HepG2 (cell line): ENCODE measurements at regions not wholly inside any gene's neighbourhood (a gene's known extent, or its start where the extent isn't known, plus 50 kb on each side); places are given as distances from the start of the nearest gene placed in this dataset.

Source experiments
- ATAC-seq: fragments of 200-7000 bp; cut with Tn5 transposase; 3 replicates; pipeline ENCODE4 v1.9.1; 2020; ENCODE audit warnings: mild to moderate bottlenecking, moderate library complexity
- BruUV-seq: library from RNA; stranded (reverse); fragments of 400-500 nt; replicated peaks from 2 replicates; lab custom pipeline; 2021; lab: Mats Ljungman, UMichigan
- CTCF ChIA-PET: fragments of 300-600 bp; formaldehyde crosslinking; extraction: SDS; loops from one replicate; lab custom pipeline; 2021; ENCODE audit warnings: low total read pairs, inconsistent platforms, low intra/inter-chr PET ratio; lab: Yijun Ruan, JAX
- POLR2A ChIA-PET: fragments of 350-600 bp; sonication (Branson Sonifier 250); formaldehyde crosslinking; loops from one replicate; lab custom pipeline; 2020; ENCODE audit warnings: antibody characterized with exemption, inconsistent platforms; lab: Yijun Ruan, JAX
- DNase-seq: peaks from one replicate; pipeline ENCODE4 v3.0.0-alpha.2; 2015; ENCODE audit warnings: low spot score
- FAIRE-seq: peaks from 3 replicates; lab custom pipeline; 2011; peaks lifted over from hg19 to GRCh38; lab: Jason Lieb, UNC
- H2AFZ ChIP-seq: one replicate; pipeline ENCODE4 v1.6.1; 2011; ENCODE audit warnings: low read length, inconsistent platforms
- H3K27ac ChIP-seq: fragments of 300-600 bp; 3 replicates; pipeline ENCODE4 v1.8.0; 2011; ENCODE audit warnings: mixed run types, mild to moderate bottlenecking, mixed read lengths, low read length, inconsistent platforms; ENCODE audit not compliant: insufficient read depth; ENCODE audit errors: extremely low read length
- H3K27me3 ChIP-seq, 2 experiments: fragments of 200-600 bp in 1 of 2; 2 replicates in 1 of 2; 3 replicates in 1 of 2; pipeline versions ENCODE4 v1.6.0 to v1.8.0; 2011; ENCODE audit warnings: low read length in 2 of 2, mild to moderate bottlenecking in 2 of 2, moderate library complexity in 2 of 2, inconsistent platforms in 1 of 2; ENCODE audit not compliant: insufficient read depth in 2 of 2, control insufficient read depth in 1 of 2
- H3K36me3 ChIP-seq, 2 experiments: fragments of 200-600 bp in 1 of 2; replicated peaks in 1 of 2; 2 replicates in 1 of 2; 3 replicates in 1 of 2; pipeline versions ENCODE4 v1.5.1 to v1.8.0; 2011; ENCODE audit warnings: low read length in 2 of 2, inconsistent platforms in 1 of 2; ENCODE audit not compliant: insufficient read depth in 2 of 2, control insufficient read depth in 1 of 2
- H3K4me1 ChIP-seq: 2 replicates; pipeline ENCODE4 v1.5.1; 2012; ENCODE audit warnings: low read length, inconsistent platforms; ENCODE audit not compliant: insufficient read depth
- H3K4me2 ChIP-seq: 2 replicates; pipeline ENCODE4 v1.6.0; 2011; ENCODE audit warnings: low read depth, low read length, inconsistent platforms
- H3K4me3 ChIP-seq, 3 experiments: fragments of 200-600 bp in 1 of 3; sonication (generic), shearing (Covaris generic) in 1 of 3; replicated peaks in 1 of 3; 2 replicates each; pipeline ENCODE4 v1.5.1; 2011 to 2016; ENCODE audit warnings: low read length in 3 of 3, inconsistent platforms in 2 of 3, low read depth in 2 of 3, mild to moderate bottlenecking in 2 of 3, control low read depth in 1 of 3, mixed read lengths in 1 of 3; ENCODE audit not compliant: insufficient read depth in 1 of 3
- H3K79me2 ChIP-seq: one replicate; pipeline ENCODE4 v1.6.1; 2011; ENCODE audit warnings: low read length, inconsistent platforms; ENCODE audit not compliant: insufficient read depth
- H3K9ac ChIP-seq: 2 replicates; pipeline ENCODE4 v1.6.0; 2011; ENCODE audit warnings: mild to moderate bottlenecking, low read depth, low read length, inconsistent platforms; ENCODE audit not compliant: insufficient read depth
- H3K9me3 ChIP-seq: 2 replicates; pipeline ENCODE4 v1.5.1; 2012; ENCODE audit warnings: mild to moderate bottlenecking, low read length
- H4K20me1 ChIP-seq: 2 replicates; pipeline ENCODE4 v1.6.0; 2011; ENCODE audit warnings: inconsistent platforms, mild to moderate bottlenecking, low read length, moderate library complexity; ENCODE audit not compliant: insufficient read depth
- CEBPB ChIP-seq: IDR thresholded peaks from 2 replicates; pipeline ENCODE4 v1.6.1; 2011; ENCODE audit warnings: low read depth, low read length, improper control_type of control experiment, borderline replicate concordance
- CEBPG ChIP-seq: IDR thresholded peaks from 2 replicates; pipeline ENCODE4 v1.6.1; 2016
- DR1 ChIP-seq: sonication (generic); formaldehyde crosslinking; IDR thresholded peaks from 2 replicates; pipeline ENCODE4 v1.8.0; 2021; ENCODE audit warnings: mild to moderate bottlenecking, missing genetic modification reagents, inconsistent platforms
- GATA4 ChIP-seq: sonication (generic); IDR thresholded peaks from 2 replicates; pipeline ENCODE4 v1.6.1; 2016; ENCODE audit warnings: antibody characterized with exemption, low read depth, borderline replicate concordance
- PHB2 ChIP-seq: fragments of 450-650 bp; IDR thresholded peaks from 2 replicates; pipeline ENCODE4 v1.6.1; 2018; ENCODE audit not compliant: partially characterized antibody
- PTBP1 ChIP-seq: fragments of 200-400 bp; formaldehyde crosslinking; IDR thresholded peaks from 2 replicates; pipeline ENCODE4 v1.6.1; 2018; ENCODE audit warnings: low read length, low read depth; ENCODE audit not compliant: poor library complexity, severe bottlenecking
- ZNF577 ChIP-seq: sonication (generic); formaldehyde crosslinking; IDR thresholded peaks from 2 replicates; pipeline ENCODE4 v1.4.0; 2020; ENCODE audit warnings: mild to moderate bottlenecking, low read depth, missing genetic modification reagents, borderline replicate concordance
- ZNF709 ChIP-seq: sonication (generic); formaldehyde crosslinking; IDR thresholded peaks from 2 replicates; pipeline ENCODE4 v1.5.0; 2020; ENCODE audit warnings: mild to moderate bottlenecking, missing genetic modification reagents
- ZNF772 ChIP-seq: sonication (generic); formaldehyde crosslinking; IDR thresholded peaks from 2 replicates; pipeline ENCODE4 v1.5.0; 2020; ENCODE audit warnings: mild to moderate bottlenecking, missing genetic modification reagents
- ZSCAN21 ChIP-seq: sonication (generic); formaldehyde crosslinking; IDR thresholded peaks from 2 replicates; pipeline ENCODE4 v1.8.0; 2022; ENCODE audit warnings: mild to moderate bottlenecking, missing genetic modification reagents, moderate library complexity, borderline replicate concordance
- WGBS: methylation state at CpG from one replicate; pipeline ENCODE4 v1.1.6; 2017; ENCODE audit warnings: low lambda C conversion rate; 5-methylcytosine and 5-hydroxymethylcytosine counted together
- in situ Hi-C: cut with HindIII; loops from 2 replicates; pipeline ENCODE4 v1.10.0; 2017; ENCODE audit warnings: low pct_unique_long_range_greater_than_20kb; ENCODE audit not compliant: extremely low pct_ligation_motif_present
- intact Hi-C: fragments of 100-400 bp; cut with micrococcal nuclease; formaldehyde crosslinking; loops from one replicate; pipeline ENCODE4 v1.10.0; 2022; ENCODE audit not compliant: unreplicated experiment
- TF ChIP-seq, protein P1 (sequence below): sonication (generic); formaldehyde crosslinking; conservative IDR thresholded peaks from 2 replicates; pipeline ENCODE4 v1.8.0; 2022; ENCODE audit warnings: mild to moderate bottlenecking, moderate library complexity, missing genetic modification reagents

DNA sequence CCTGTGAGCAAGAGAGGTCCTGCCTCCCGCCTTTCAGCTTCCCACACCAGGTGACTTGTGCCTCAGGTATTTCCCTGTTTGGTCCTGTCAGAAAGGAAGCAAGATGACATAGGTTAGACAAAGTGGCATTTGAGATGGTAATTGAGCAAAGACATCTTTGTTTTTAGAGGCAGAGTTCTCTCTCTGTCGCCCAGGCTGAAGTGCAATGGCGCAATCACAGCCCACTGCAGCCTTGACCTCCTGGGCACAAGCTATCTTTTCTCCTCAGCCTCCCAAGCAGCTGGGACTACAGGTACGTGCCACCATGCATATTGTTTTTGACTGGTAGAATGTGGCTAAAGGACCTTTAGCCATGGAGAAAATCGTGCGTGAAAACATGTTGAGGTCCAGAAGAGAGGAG, 339.1 kb downstream of the FGF9 start (continued):
- no peak for TF ChIP-seq PTBP1
- TF ChIP-seq CEBPB, result peak; percentile 25; the same call in 1 of the 2 replicates
- TF ChIP-seq ZSCAN21 (CRISPR knock-in tag), result no peak

DNA sequence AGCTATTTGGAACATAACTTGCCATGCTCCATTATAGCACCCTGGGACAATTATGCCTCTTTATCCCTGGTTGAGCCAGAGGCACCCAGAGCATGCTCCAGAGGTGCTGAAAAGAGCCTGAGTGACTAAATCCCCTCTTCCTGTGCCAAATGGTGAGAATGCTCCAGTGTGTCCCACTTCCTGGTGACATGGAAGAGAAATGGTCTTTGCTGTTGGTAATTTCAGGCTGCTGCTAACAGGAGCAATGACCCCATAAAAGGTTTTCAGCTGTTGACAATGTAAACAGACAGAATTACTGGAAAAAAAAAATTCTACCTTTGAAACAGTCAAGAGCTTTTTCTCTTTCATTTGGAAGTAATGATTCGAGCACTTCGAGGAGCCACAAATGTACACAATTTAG, 341.8 kb downstream of the FGF9 start:
- TF ChIP-seq DR1 (CRISPR knock-in tag), result no peak
- WGBS, result 3% methylated on average over 2 of the region's 2 CpGs
- Histone ChIP-seq H3K79me2 (no peaks in the 10 kb centered on the region), H2AFZ (no peak overlapping the region), H3K9ac (no peak overlapping the region), H3K27ac (no peak overlapping the region), H3K4me3 (no peak overlapping the region), H3K9me3 (no peaks in the 10 kb centered on the region), H3K4me2 (no peak overlapping the region), H3K27me3 (no peaks in the 10 kb centered on the region; a peak in 1 of 5 replicates), H4K20me1 (no peaks in the 10 kb centered on the region), H3K36me3 (no peaks in the 10 kb centered on the region), H3K4me1 (no peaks in the 10 kb centered on the region)
- in situ Hi-C loops (no loop called here), intact Hi-C loops (no loop called here)
- ChIA-PET CTCF (no interaction called here), POLR2A (no interaction called here)
- FAIRE-seq (no peak), DNase-seq (no peak), ATAC-seq (no peak)
- no TSS peak for BruUV-seq

DNA sequence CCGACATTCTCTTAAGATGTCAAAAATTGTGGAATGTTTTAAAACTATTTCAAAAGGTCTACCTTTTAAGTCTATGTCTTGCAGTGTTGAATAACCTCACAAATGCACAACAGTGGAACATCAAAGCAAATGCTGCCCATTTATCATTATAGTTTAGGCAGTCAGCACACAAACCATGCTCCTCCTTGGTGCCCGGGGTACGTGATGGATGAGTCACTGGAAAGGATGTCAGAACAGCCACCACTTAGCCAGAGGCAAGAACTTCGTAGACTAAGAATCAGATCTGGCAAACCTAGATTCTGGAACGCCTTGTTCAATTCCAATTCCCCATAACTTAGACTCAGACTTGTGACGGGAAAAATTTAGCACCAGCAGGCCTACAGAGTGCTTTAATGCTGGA, 343.6 kb downstream of the FGF9 start:
- ChIA-PET CTCF (no interaction called here), POLR2A (no interaction called here)
- ATAC-seq (no peak), FAIRE-seq (no peak), DNase-seq (no peak)
- Histone ChIP-seq H2AFZ (no peak overlapping the region), H3K79me2 (no peaks in the 10 kb centered on the region), H3K27me3 (no peaks in the 10 kb centered on the region), H4K20me1 (no peaks in the 10 kb centered on the region), H3K36me3 (no peaks in the 10 kb centered on the region), H3K9ac (no peak overlapping the region), H3K9me3 (no peaks in the 10 kb centered on the region), H3K27ac (no peak overlapping the region), H3K4me1 (no peaks in the 10 kb centered on the region), H3K4me3 (no peak overlapping the region), H3K4me2 (no peak overlapping the region)
- 30% methylated on average over 5 of the region's 6 CpGs for WGBS
- in situ Hi-C loops, result no loop called here
- intact Hi-C loops, result no loop called here
- TF ChIP-seq ZNF709 (CRISPR knock-in tag) (no peak), GATA4 (no peak), ZNF772 (CRISPR knock-in tag) (no peak), ZNF577 (CRISPR knock-in tag) (no peak), PHB2 (no peak), CEBPG (CRISPR knock-in tag) (no peak)
- TF ChIP-seq, protein P1, sequence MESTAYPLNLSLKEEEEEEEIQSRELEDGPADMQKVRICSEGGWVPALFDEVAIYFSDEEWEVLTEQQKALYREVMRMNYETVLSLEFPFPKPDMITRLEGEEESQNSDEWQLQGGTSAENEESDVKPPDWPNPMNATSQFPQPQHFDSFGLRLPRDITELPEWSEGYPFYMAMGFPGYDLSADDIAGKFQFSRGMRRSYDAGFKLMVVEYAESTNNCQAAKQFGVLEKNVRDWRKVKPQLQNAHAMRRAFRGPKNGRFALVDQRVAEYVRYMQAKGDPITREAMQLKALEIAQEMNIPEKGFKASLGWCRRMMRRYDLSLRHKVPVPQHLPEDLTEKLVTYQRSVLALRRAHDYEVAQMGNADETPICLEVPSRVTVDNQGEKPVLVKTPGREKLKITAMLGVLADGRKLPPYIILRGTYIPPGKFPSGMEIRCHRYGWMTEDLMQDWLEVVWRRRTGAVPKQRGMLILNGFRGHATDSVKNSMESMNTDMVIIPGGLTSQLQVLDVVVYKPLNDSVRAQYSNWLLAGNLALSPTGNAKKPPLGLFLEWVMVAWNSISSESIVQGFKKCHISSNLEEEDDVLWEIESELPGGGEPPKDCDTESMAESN (CRISPR knock-in tag), result no peak
- BruUV-seq, result no TSS peak
